GM03348 (cell line): ENCODE measurements at regions not wholly inside any gene's neighbourhood (a gene's known extent, or its start where the extent isn't known, plus 50 kb on each side); places are given as distances from the start of the nearest gene placed in this dataset.
A peak's percentile ranks its signal among the peaks of the same experiment; 100 is the strongest.

Source experiments
- DNase-seq: peaks from one replicate; pipeline ENCODE4 v3.0.0; 2012; ENCODE audit warnings: low spot score

DNA sequence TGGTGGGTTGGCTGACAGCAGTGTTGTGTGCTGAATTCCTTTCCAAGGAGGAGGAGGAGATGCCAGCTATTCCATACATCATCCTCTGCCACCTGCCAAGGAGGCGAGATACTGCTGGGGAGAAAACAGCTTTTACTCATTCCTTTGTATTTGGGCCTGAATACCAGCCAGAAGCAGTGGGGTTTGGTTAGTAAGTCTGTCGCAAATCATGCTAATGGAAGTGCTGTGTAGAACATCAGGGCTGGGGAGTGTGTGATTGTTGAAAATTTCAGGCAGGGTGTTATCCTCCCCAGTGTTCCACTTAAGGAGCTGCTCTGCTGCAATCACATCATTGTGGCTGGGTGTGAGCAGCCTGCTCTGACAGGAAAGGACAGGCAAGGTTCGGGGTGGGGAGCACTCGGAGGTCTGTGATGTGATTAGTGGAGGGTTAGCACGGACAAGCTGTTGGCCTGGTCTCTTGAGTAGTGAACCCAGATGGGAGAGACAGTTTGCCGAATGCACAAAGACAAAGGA is 128.2 kb upstream of the DLX2 start:
- DNase-seq: peak; percentile 42

DNA sequence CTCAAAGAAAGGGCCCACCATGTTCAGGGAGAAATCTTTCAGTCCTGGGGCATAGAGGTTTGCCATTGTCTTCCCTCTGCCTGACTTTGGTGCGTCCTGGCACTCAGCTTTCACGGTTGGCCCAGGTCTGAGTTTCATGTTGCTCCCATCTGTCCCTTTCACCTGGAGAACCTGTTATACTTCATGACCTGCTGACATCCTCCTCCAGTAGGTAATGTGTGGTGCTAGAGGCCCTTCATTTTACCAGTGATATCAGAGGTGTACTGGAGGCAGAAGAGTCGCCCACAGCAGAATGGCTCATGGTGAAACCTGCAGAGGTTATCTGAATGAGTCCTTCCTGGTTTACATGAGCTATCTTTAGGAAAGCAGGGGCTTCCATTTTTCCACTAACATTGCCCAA is 128.8 kb upstream of the DLX2 start:
- no peak for DNase-seq

DNA sequence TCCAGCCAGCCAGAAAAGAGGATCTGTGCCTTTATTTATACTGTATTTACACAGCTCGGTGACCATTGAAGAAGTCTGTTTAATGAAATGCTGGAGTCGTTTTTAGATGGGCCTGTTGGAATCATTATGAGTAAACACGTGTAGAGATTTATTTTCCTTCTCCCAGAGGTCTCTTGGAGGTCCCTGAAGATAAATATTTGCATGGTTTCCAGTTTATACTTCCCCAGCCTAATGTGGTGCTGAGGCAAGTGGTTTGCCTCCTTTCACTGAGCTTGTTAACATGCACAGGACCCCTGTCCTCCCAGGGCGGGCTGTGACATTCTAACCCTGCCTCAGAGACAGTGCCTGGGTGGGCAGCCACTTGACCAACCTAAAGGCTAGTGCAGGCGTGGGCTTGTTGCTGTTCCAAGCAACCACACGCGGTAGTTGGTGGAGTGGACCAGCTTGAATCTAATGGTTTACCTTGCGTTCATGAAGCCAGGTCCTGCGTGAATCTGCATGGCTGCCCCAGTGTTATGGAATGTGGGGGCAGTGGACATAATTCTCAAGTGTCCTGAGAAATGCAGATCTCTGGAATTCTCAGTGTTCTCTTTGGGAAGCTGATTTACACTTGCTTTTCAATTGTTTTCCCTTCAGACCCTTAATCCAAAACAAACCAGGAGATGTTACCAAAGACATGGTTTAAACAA is 130.2 kb upstream of the DLX2 start:
- no peak for DNase-seq

DNA sequence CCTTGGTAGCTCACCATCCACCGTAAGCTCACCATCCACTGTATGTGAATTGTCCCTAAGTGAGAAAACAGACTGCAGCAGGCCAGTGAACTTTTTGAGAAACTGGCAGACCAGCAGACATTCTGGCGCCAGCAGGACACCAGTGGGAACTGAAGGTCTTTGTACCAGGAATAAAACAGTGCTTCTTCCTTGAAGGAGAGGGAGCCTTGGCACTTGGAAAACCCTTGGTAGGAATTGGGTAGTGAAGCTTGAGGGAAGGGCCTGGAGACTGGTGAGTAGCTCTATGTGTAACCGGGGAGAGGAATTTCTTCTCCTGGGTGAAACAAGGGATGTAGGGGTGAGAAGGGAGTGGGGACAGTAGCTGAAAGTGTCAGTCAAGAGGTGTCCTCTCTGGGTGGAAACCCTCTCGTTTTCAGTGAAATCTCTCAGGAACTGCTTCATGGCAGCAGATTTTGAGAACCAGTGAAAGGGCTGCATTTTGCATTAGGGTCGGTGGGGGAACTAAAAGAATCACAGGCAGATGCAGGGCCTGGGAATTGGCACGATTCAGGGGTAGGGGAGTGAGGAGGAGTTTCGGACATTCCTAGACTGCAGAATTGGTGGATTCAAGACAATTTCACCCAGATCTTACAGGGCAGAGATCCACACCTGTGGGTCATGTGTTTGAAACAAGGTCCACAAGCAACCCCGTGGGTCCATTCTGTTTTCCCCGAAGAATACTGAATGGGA is 131.5 kb upstream of the DLX2 start:
- no peak for DNase-seq

DNA sequence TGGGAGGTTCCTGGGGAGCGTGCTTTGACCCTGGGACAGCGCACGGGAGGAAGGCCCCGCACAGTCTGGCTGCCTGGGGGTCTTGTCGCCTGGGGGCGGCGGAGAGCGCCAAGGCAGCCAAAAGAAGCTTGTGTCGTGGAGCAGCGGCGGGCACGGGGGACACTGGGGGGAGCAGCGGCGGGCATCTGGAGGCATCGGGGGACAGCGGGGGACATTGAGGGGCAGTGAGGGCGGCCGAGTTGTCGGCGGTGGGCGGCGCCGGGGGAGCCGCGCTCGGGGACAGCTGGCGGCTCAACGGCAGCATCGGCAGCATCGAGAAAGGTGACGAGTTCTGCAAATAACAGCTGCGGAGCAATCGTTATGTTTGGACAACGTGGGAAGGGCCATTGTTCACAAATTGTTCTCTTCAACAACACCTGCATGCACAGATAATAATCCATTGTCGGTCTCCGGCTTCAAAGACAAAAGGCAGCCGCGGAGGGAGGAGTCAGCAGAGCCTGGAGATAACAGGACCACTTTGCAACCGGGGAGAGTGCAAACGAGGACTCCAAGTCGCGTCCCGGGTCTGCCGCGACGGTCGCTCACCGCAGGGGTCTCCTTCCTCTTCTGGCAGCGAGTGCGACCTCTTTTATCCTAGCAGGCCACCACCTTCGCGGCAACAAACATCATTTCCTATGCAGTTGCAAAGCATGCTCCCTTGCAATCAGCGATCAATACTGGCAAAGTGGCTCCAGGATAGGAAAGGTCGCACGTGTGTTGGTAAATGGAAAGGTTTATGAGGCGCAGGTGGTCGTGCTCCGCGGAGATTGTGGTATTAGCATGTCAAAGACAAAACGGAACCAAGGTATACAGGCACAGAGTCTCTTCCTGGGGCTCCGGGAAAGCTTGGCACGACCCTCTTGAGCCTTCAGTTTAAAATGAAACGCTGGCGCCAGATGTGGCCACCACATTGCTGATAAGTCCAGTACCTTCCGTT is 132.3 kb upstream of the DLX2 start:
- peak; percentile 37 for DNase-seq

DNA sequence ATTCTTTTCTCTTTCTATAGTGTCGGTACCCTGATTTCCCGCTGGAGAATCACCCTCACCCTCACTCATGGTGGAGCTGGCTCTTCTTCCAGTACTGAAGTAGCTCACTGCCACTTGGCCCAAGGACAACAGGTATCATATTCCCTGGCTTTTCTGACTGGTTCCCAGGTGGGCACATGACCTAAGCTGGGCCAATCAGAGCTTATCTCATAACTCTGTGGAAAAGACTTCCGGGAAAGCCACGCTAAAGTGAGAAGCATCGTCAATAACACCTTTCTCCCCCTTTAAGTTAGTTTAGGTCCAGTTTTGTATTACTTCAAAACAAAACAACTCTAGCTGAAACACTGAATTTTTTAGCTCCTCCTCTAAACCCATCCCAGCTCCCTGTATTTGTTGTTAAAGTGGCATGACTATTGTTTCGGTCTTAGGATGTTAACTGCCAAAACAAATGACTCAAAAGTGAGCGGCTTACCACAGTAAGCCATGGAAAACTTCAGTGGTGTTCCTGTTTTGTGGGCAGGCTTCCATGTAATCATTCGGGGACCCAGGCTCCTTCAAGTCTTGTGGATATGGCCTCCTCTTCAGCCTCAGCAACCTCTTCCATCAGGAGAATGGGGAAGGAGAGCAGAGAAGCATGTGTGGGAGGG is 137.4 kb upstream of the DLX2 start:
- no peak for DNase-seq

DNA sequence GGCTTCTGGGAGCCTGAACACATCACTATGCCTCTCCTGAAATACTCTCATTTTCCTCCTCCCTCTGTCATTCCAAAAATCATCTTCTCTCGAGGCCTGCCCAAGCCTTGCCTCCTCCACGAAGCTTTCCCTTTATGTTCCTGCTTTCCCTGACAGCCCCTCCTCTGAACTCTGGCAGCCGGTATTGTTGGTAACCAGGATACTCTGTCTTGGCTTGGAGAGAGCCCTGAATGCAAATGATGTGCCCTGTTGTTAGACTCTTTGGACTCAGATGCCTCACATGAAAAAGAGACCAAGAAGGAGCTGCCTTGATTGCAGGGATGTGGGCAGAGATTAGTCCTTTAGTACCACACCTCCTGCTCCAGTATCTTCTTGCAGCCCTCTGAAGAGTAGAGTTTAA is 138.5 kb upstream of the DLX2 start:
- no peak for DNase-seq

DNA sequence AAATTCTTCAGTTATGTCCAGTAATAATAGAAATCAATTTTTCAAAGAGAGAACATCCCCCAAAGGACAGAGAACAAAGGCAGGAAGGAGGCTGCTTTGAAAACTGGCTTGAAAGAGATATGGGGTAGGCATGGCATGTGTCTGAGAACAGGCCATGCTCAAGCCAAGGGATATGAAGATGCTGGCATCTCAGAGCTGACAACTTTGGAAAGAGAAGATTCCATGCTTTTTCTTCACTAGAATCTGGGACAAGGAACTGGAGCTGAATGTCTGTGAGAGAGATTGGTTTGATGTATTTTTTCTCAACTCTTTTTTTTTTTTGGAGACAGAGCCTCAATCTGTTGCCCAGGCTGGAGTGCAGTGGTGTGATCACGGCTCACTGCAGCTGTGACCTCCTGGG is 139.8 kb upstream of the DLX2 start:
- DNase-seq: no peak

DNA sequence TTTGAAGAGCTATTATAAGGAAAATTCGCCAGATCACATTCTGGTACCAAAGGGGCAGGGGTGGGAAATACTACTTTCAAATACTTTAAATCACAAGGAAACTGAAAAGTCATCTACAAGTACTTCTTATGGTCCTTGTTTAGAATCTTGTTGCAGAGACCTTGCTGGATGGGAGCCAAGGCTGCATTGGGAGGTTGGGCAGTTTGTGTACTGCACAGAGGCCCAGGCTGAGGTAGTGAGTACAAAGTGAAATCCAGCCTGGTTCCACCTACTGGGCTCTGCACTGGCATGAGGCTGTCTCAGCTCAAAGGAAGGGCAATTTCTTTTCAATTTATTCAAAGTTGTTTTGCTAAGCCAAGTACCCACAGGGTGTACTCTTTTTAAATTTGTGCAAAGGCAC is 140.3 kb upstream of the DLX2 start:
- DNase-seq: no peak

DNA sequence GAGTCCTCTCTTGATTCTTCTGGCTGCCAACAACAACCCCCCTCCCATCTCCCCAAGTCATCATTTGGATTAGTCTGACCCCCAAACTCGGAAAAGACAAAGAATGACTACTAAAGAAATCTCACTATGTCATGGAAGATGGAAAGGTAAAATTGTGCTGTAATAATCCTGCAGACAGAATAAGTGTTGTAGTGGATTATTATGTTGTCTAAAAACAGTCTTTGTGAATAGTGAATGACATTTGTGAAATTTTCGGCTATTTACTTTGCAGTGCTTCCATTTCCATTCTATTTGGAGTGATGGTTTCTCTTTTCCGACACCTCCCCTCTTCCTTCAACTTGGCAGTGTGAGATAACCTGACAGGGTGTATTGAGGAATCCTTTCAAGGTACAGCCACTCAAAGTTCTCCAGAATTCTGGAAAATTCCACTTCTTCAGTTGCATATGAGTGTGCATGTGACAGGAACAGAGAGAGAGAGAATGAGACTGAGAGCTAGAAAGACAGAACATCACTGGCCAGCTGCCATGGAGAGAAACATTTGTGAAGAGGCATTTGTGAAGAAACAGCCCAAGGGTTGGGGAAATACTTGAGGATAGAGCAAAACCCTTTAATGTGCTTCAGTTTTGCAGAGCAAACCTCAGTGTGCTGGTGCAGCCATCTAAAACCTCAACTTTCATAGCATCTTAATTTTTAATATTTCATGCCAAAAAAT is 141.9 kb upstream of the DLX2 start:
- no peak for DNase-seq

DNA sequence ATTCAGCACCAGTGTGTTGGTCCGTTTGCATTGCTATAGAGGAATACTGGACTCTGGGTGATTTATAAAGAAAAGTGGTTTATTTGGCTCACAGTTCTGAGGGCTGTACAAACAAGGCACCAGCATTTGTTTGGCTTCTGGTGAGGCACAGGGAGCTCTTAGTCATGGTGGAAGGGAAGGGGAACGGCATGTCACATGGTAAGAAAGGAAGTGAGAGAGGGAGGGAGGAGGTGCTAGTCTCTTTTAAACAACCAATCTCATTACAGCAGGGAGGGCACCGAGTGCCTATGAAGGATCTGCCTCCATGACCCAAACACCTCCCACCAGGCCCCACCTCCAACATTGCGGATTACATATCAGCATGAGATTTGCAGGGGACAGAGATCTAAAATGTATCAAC is 143.9 kb upstream of the DLX2 start:
- DNase-seq: no peak

DNA sequence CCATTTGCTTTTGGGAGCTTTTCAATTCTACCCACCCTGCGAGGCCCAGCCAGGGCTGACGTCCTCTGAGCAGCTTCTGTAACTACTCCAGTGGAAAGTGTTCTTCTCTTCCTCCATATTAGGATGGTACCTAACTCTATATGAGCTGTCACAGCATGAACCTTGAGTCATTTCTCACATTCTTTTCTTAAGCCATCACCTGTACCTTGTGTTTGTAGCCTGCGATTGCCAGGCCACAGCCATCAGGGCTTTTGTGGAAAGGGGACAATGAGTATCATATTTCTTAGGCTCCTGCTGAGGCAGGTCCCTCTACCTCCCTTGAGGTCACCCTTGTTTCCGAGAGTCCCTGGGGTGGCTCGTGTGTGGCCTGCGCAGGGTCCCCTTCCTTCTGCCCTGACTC is 144.5 kb upstream of the DLX2 start:
- no peak for DNase-seq

DNA sequence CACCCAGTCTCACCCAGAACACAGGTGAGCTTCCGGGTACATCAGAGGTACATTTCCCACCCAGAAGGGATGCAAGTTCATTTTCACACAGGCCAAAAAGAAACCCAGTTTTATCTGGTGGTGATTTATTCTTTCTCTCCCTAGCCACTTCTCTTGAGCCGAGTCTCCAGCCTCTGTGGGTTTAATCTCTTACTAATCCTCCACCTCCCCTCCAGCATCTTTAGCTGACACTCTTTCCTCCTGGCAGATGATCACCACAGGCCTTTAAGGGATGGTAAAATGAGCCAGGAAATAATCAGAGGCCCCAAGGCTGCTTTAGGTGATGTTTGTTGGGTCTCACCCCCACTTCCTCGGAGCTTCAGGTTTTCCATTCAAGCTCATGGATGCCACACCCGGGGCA is 145.7 kb upstream of the DLX2 start:
- DNase-seq: no peak

DNA sequence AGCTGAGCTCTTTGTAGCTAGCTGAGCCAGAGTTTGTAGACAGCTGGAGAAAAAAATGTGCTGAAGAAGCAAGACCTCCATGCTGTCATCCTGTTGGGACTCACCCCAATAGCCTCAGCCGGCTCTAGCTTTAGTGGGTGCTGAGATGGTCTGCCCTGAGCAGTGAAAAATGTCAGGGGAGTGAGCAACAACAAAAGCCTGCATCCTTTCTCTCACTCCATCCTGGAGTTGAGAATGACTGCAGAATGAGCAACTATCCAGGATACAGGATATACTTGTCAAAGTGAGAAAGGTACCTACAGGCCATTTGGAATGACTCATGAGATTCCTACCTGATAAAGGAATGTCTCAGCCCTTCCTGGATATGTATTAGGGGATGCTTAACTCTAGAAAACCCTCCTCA is 146.1 kb upstream of the DLX2 start:
- DNase-seq: peak; percentile 29

DNA sequence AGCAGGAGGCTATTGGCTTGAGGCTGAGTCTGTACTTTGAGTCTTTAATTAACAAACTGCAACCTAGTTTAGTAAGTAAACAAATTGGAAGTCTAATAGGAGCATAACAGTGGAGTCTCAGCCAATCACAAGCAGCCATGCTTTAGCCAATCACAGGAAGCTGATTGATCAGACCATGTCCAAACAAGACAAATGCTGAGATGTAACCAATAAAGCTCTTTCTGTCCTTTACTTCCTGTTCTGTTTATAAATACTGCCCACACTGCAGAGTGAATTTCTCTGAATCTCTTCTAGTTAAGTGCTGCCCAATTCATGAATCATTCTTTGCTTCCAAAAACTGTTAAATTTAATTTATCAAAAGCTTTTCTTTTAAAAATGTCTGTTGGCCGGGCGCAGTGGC is 146.6 kb upstream of the DLX2 start:
- no peak for DNase-seq

DNA sequence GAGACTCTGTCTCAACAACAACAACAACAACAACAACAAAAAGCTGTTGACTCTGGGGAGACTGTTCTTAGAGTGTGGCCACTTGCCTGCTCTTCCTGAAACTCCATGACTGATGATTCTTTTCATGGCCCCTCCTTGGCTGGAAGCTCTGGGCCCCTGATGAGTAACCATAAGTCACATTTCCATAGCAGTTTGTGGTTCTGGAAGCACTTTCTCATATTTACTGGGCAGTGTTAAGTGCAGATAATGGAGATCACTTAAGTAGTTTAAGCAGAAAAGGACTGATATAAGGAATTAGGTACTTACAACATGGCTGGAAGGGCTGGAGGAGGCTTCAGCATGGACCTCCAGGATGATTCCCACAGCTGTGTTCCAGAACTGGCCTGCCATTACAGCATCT is 147.3 kb upstream of the DLX2 start:
- peak; percentile 74 for DNase-seq

DNA sequence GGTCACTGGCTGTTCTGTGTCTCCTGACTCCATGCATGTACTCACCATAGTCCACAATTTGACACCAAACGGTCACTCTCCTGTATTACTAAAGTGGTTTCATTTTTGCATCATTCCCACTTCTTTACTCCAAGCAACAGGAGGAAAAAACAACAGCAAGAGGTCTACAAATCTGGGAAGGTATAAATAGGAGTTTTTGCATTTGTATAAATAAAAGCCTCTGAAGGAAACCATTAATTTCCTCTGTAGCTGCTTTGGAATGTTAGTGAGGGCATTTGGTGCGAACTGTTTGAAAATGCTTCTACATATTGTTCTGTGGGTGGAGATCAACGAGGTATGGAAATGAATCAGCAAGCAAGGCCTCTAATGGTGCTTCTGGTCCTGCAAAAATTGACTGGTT is 148.5 kb upstream of the DLX2 start:
- DNase-seq: peak; percentile 51

DNA sequence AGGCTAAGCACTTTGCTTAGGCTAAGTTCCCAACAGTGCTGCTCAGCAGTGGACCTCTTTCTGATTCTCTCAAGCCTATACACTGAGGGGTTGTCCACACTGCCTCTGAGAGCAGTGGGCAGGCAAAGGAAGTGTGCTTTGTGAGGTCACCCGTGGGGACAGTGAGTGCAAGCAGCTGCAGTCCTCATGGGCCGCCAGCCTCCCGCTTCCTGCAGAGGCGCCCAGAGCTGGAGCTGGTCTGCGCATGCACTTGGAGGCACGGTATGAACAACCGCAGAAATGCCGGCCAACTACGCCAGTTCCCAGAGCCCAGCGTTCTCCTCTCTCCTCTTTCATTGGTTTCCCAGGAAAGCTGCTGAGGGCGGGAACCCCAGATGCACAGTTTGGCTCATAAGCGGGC is 149.5 kb upstream of the DLX2 start:
- DNase-seq: no peak

DNA sequence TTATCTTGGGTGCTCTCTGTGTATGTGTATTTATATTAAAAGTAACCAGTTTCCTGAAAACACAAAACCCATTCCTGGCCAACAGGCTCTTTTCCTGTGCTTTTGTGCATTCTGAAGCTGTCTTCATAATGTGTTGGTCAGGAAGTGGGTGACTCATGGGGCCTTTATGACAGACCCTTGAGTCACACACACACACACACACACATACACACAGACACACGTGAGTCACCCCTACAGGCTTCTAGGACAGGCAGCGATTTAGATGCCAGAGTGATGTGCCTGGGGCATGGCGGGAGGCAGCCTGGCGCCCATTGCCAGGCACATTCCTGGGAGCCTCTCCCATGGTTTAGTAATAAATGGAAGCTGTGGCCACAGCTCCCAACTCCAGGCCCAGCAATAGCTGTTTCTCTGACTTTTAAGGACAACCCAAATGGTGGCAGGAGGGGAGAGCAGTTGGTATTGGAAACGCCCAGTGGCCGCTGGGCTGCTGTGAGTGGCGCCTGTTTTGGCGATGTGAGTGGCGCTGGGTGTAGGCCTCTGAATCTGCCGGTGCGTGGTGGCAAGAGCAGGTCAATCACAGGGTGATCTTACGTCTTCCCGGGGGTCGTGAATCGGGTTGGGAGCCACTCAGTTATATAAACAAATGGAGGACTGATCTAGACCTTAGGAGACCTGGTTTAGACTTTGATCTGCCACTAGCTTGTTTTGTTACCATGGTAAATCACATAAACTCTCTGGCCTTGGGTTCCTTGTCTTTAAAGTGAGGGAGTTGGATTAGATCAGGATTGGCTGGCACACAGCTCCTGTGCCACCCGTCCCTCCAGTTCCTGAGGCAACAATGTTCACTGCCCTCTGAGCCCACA is 150.7 kb upstream of the DLX2 start:
- DNase-seq: peak; percentile 93

DNA sequence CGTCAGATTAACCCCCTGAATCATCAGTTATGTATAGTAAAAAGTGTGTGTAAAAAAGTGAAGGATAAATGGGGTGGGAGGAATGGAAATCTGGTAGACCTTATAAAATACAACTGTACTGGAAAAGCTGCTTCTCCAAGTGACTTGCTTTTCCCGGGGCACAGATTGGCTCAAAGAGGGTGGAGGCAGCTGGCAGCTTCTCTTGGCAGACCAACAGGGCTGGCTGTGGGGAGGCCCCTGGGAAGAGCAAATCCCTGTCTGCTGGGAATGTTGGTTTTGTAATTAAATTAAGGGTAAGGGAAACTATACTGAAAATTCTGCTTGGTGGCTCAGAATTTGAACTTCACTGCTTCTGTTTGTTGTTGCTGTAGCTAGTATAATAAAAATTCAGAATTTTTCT is 154.2 kb upstream of the DLX2 start:
- DNase-seq: no peak
